ENCODE measurements at regions not wholly inside any gene's neighbourhood (a gene's known extent, or its start where the extent isn't known, plus 50 kb on each side); places are given as distances from the start of the nearest gene placed in this dataset.

GRCh38 chr3:23041918-23042696 lies 161.0 kb upstream of the UBE2E2 start:
- H3K4me3 ChIP-seq (ENCODE audit: low read depth, low read length, poor library complexity, severe bottlenecking) = no peak overlapping the region
- no peaks in the 10 kb centered on the region for H3K79me2 ChIP-seq (ENCODE audit: insufficient read depth, low read length)
- H3K27me3 ChIP-seq (ENCODE audit: insufficient read depth, low read length) = no peaks in the 10 kb centered on the region
- H3K36me3 ChIP-seq (ENCODE audit: insufficient read depth, low read length) = no peaks in the 10 kb centered on the region
- H3K4me2 ChIP-seq (ENCODE audit: low read length) = no peak overlapping the region
- H3K4me1 ChIP-seq (ENCODE audit: insufficient read depth, low read length, severe bottlenecking) = no peaks in the 10 kb centered on the region
- TF ChIP-seq CTCF (IDR thresholded peaks at IDR 0.05; ENCODE audit: low read length) = no peak
- no peak for TF ChIP-seq EZH2 (IDR thresholded peaks at IDR 0.05; ENCODE audit: borderline replicate concordance, low read length)
- no peak overlapping the region for H3K9ac ChIP-seq (ENCODE audit: low read length)
- no peak overlapping the region for H3K27ac ChIP-seq (ENCODE audit: low read depth, low read length, poor library complexity, severe bottlenecking)
- no peaks in the 10 kb centered on the region for H3K9me2 ChIP-seq (ENCODE audit: low read depth, low read length)
- no peaks in the 10 kb centered on the region for H4K20me1 ChIP-seq (ENCODE audit: insufficient read depth, low read length)
- H3F3A ChIP-seq (ENCODE audit: insufficient read depth, low read length) = no peaks in the 10 kb centered on the region
- H2AFZ ChIP-seq (ENCODE audit: low read length) = no peak overlapping the region
- no peaks in the 10 kb centered on the region for H3K9me3 ChIP-seq (ENCODE audit: low read length)

DNA sequence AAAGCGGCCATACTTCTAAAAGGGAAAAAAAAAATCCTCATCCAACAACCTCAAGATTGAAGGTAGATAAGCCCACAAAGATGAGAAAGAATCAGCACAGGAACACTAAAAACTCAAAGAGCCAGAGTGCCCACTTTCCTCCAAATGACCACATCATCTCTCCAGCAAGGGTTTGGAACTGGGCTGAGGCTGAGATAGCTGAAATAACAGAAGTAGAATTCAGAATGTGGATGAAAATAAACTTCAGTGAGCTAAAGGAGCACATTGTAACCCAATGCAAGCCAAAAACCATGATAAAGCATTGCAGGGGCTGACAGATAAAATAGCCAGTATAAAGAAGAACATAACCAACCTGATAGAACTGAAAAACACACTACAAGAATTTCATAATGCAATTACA lies 158.7 kb upstream of the UBE2E2 start:
- no peaks in the 10 kb centered on the region for H3F3A ChIP-seq (ENCODE audit: insufficient read depth, low read length)
- H3K9me3 ChIP-seq (ENCODE audit: low read length) = no peaks in the 10 kb centered on the region
- H3K79me2 ChIP-seq (ENCODE audit: insufficient read depth, low read length) = no peaks in the 10 kb centered on the region
- H3K4me3 ChIP-seq (ENCODE audit: low read depth, low read length, poor library complexity, severe bottlenecking) = no peak overlapping the region
- H3K9ac ChIP-seq (ENCODE audit: low read length) = no peak overlapping the region
- H3K4me2 ChIP-seq (ENCODE audit: low read length) = no peak overlapping the region
- H3K4me1 ChIP-seq (ENCODE audit: insufficient read depth, low read length, severe bottlenecking) = no peaks in the 10 kb centered on the region
- no peaks in the 10 kb centered on the region for H3K36me3 ChIP-seq (ENCODE audit: insufficient read depth, low read length)
- H3K27me3 ChIP-seq (ENCODE audit: insufficient read depth, low read length) = no peaks in the 10 kb centered on the region
- H3K9me2 ChIP-seq (ENCODE audit: low read depth, low read length) = no peaks in the 10 kb centered on the region
- TF ChIP-seq CTCF (IDR thresholded peaks at IDR 0.05; ENCODE audit: low read length) (no peak), EZH2 (IDR thresholded peaks at IDR 0.05; ENCODE audit: borderline replicate concordance, low read length) (no peak)
- H4K20me1 ChIP-seq (ENCODE audit: insufficient read depth, low read length) = no peaks in the 10 kb centered on the region
- no peak overlapping the region for H2AFZ ChIP-seq (ENCODE audit: low read length)
- no peak overlapping the region for H3K27ac ChIP-seq (ENCODE audit: low read depth, low read length, poor library complexity, severe bottlenecking)

- H3K9me3 ChIP-seq (ENCODE audit: low read length) = no peaks in the 10 kb centered on the region
- H3F3A ChIP-seq (ENCODE audit: insufficient read depth, low read length) = no peaks in the 10 kb centered on the region
- no peak overlapping the region for H3K9ac ChIP-seq (ENCODE audit: low read length)
- no peak overlapping the region for H3K27ac ChIP-seq (ENCODE audit: low read depth, low read length, poor library complexity, severe bottlenecking)
- no peaks in the 10 kb centered on the region for H3K36me3 ChIP-seq (ENCODE audit: insufficient read depth, low read length)
- no peak overlapping the region for H2AFZ ChIP-seq (ENCODE audit: low read length)
- no peaks in the 10 kb centered on the region for H3K9me2 ChIP-seq (ENCODE audit: low read depth, low read length)
- no peaks in the 10 kb centered on the region for H4K20me1 ChIP-seq (ENCODE audit: insufficient read depth, low read length)
- H3K27me3 ChIP-seq (ENCODE audit: insufficient read depth, low read length) = no peaks in the 10 kb centered on the region
- H3K79me2 ChIP-seq (ENCODE audit: insufficient read depth, low read length) = no peaks in the 10 kb centered on the region
- H3K4me3 ChIP-seq (ENCODE audit: low read depth, low read length, poor library complexity, severe bottlenecking) = no peak overlapping the region
- TF ChIP-seq EZH2 (IDR thresholded peaks at IDR 0.05; ENCODE audit: borderline replicate concordance, low read length) = no peak
- TF ChIP-seq CTCF (IDR thresholded peaks at IDR 0.05; ENCODE audit: low read length) = no peak
- no peaks in the 10 kb centered on the region for H3K4me1 ChIP-seq (ENCODE audit: insufficient read depth, low read length, severe bottlenecking)
- no peak overlapping the region for H3K4me2 ChIP-seq (ENCODE audit: low read length)
Measured at GRCh38 chr3:23046536-23046935, 156.6 kb upstream of the UBE2E2 start.
